ENCODE measurements at regions not wholly inside any gene's neighbourhood (a gene's known extent, or its start where the extent isn't known, plus 50 kb on each side); places are given as distances from the start of the nearest gene placed in this dataset.

- no peak for DNase-seq (ENCODE audit: low read depth in 2 of 2)
These were observed 565.5 kb upstream of the FAM241A start for GRCh38 chr4:111579767-111580166.

GRCh38 chr4:111595456-111595855, 549.8 kb upstream of the FAM241A start:
- DNase-seq (ENCODE audit: low read depth in 2 of 2), result no peak

- DNase-seq (ENCODE audit: low read depth in 2 of 2), result no peak
These were observed 548.8 kb upstream of the FAM241A start for GRCh38 chr4:111596491-111596890.

- no peak for DNase-seq (ENCODE audit: low read depth in 2 of 2)
These were observed 543.6 kb upstream of the FAM241A start for GRCh38 chr4:111601671-111602070.

- no peak for DNase-seq (ENCODE audit: low read depth in 2 of 2)
These were observed 542.4 kb upstream of the FAM241A start for GRCh38 chr4:111602848-111603247.

- no peak for DNase-seq (ENCODE audit: low read depth in 2 of 2)
These were observed 540.1 kb upstream of the FAM241A start for GRCh38 chr4:111605111-111605510.

- no peak for DNase-seq (ENCODE audit: low read depth in 2 of 2)
These were observed 534.6 kb upstream of the FAM241A start for GRCh38 chr4:111610681-111611080.

GRCh38 chr4:111618908-111619307, 526.3 kb upstream of the FAM241A start:
- no peak for DNase-seq (ENCODE audit: low read depth in 2 of 2)

- DNase-seq (ENCODE audit: low read depth in 2 of 2), result no peak
These were observed 516.8 kb upstream of the FAM241A start for GRCh38 chr4:111628437-111628836.

- no peak for DNase-seq (ENCODE audit: low read depth in 2 of 2)
These were observed 514.5 kb upstream of the FAM241A start for GRCh38 chr4:111630705-111631104.

GRCh38 chr4:111631215-111631999, 513.8 kb upstream of the FAM241A start:
- no peak for DNase-seq (ENCODE audit: low read depth in 2 of 2)

GRCh38 chr4:111632641-111633151, 512.6 kb upstream of the FAM241A start:
- no peak for DNase-seq (ENCODE audit: low read depth in 2 of 2)

GRCh38 chr4:111633663-111634266, 511.5 kb upstream of the FAM241A start:
- no peak for DNase-seq (ENCODE audit: low read depth in 2 of 2)

- DNase-seq (ENCODE audit: low read depth in 2 of 2), result no peak
These were observed 509.6 kb upstream of the FAM241A start for GRCh38 chr4:111635646-111636045.

GRCh38 chr4:111636961-111637585, 508.2 kb upstream of the FAM241A start:
- DNase-seq (ENCODE audit: low read depth in 2 of 2), result no peak

GRCh38 chr4:111639120-111639690, 506.0 kb upstream of the FAM241A start:
- no peak for DNase-seq (ENCODE audit: low read depth in 2 of 2)

- no peak for DNase-seq (ENCODE audit: low read depth in 2 of 2)
These were observed 505.4 kb upstream of the FAM241A start for GRCh38 chr4:111639876-111640275.

GRCh38 chr4:111641813-111642579, 503.3 kb upstream of the FAM241A start:
- DNase-seq (ENCODE audit: low read depth in 2 of 2), result no peak

GRCh38 chr4:111648056-111648455, 497.2 kb upstream of the FAM241A start:
- DNase-seq (ENCODE audit: low read depth in 2 of 2), result no peak

GRCh38 chr4:111649308-111649707, 495.9 kb upstream of the FAM241A start:
- DNase-seq (ENCODE audit: low read depth in 2 of 2), result no peak

- no peak for DNase-seq (ENCODE audit: low read depth in 2 of 2)
These were observed 495.1 kb upstream of the FAM241A start for GRCh38 chr4:111650146-111650545.

GRCh38 chr4:111650674-111651086, 494.6 kb upstream of the FAM241A start:
- DNase-seq (ENCODE audit: low read depth in 2 of 2), result no peak

Measured in activated CD8-positive, alpha-beta memory T cell treated with anti-CD3 and anti-CD28 coated beads for 4 hours (primary cell).